ENCODE measurements at regions not wholly inside any gene's neighbourhood (a gene's known extent, or its start where the extent isn't known, plus 50 kb on each side); places are given as distances from the start of the nearest gene placed in this dataset.

- intact Hi-C loops (cut with micrococcal nuclease): loop anchor here (5.0 kb wide), 1 partner anchor 51 kb away; no protein-coding TSS in a partner anchor
- H3K79me2 ChIP-seq (ENCODE audit: control insufficient read depth, insufficient read depth, low read length): no peaks in the 10 kb centered on the region
Observed at GRCh38 chr2:134146161-134146560, 107.7 kb upstream of the MGAT5 start.

GRCh38 chr2:134146620-134147019 is 107.3 kb upstream of the MGAT5 start:
- no peak overlapping the region for H2AFZ ChIP-seq (ENCODE audit: low read depth, low read length)
- ChIA-PET POLR2A (interaction anchor here (0.6 to 0.7 kb wide), 2 partner anchors 9 to 15 kb away, joined by 4 read pairs; no protein-coding TSS in a partner anchor), CTCF (ENCODE audit: low intra/inter-chr PET ratio) (no interaction called here)
- DNase-seq (ENCODE audit: extremely low read depth in 1 of 4, low spot score in 3 of 4) (no peak), ATAC-seq (no peak), FAIRE-seq (no peak)
- in situ Hi-C loops (cut with MboI): no loop called here
- H3K4me2 ChIP-seq (ENCODE audit: insufficient read depth, low read length): no peak overlapping the region
- H3K9ac ChIP-seq (ENCODE audit: insufficient read depth in 1 of 2, low read depth in 2 of 2, low read length in 2 of 2): no peak overlapping the region
- H3K27ac ChIP-seq (ENCODE audit: extremely low read depth, low read depth, low read length): no peak overlapping the region
- TF ChIP-seq NR4A1 (CRISPR knock-in tag; IDR thresholded peaks at IDR 0.05) (no peak), NR4A1 (tag; IDR thresholded peaks at IDR 0.05) (no peak), KAT2B (IDR thresholded peaks at IDR 0.05; ENCODE audit: low read depth, low read length) (no peak), CBX8 (IDR thresholded peaks at IDR 0.05; ENCODE audit: borderline replicate concordance, extremely low read depth, low read depth, low read length, poor library complexity, severe bottlenecking) (no peak), HMGN3 (IDR thresholded peaks at IDR 0.05; ENCODE audit: borderline replicate concordance, extremely low read depth, insufficient read length, low read depth, low read length) (no peak), ZBTB7A (IDR thresholded peaks at IDR 0.05; ENCODE audit: borderline replicate concordance, control insufficient read depth, low read depth, low read length) (no peak)
- intact Hi-C loops (cut with micrococcal nuclease): loop anchor here (5.0 kb wide), 1 partner anchor 51 kb away; no protein-coding TSS in a partner anchor
- H3K79me2 ChIP-seq (ENCODE audit: control insufficient read depth, insufficient read depth, low read length): no peaks in the 10 kb centered on the region
- H3K36me3 ChIP-seq (ENCODE audit: control insufficient read depth, insufficient read depth, low read length): no peaks in the 10 kb centered on the region
- WGBS (ENCODE audit: insufficient coverage, low coverage, missing lambda C conversion rate): 81% methylated on average over 5 of the region's 5 CpGs
- no peaks in the 10 kb centered on the region for H3K9me1 ChIP-seq (ENCODE audit: control insufficient read depth, insufficient read depth, low read length)
- peaks cover 18 to 21% of the 10 kb centered on the region in 2 experiments for H3K4me1 ChIP-seq (replicated peaks in 1 of 2; ENCODE audit: control insufficient read depth in 2 of 2, insufficient read depth in 2 of 2, low read length in 2 of 2)
- no peaks in the 10 kb centered on the region for H3K27me3 ChIP-seq (ENCODE audit: control insufficient read depth in 2 of 2, insufficient read depth in 2 of 2, low read length in 2 of 2)
- no TSS peak for BruUV-seq (replicated peaks)
- no peaks in the 10 kb centered on the region for H4K20me1 ChIP-seq (replicated peaks; ENCODE audit: control insufficient read depth, insufficient read depth, low read length)
- no peaks in the 10 kb centered on the region for H3K9me3 ChIP-seq (replicated peaks; ENCODE audit: control insufficient read depth, insufficient read depth, low read depth, low read length)
- H3K4me3 ChIP-seq: no peak overlapping the region

More at GRCh38 chr2:134146161-134146560, 107.7 kb upstream of the MGAT5 start:
- Histone ChIP-seq H3K9ac (ENCODE audit: insufficient read depth in 1 of 2, low read depth in 2 of 2, low read length in 2 of 2) (no peak overlapping the region), H3K27me3 (ENCODE audit: control insufficient read depth in 2 of 2, insufficient read depth in 2 of 2, low read length in 2 of 2) (no peaks in the 10 kb centered on the region), H3K4me3 (no peak overlapping the region), H3K9me3 (replicated peaks; ENCODE audit: control insufficient read depth, insufficient read depth, low read depth, low read length) (no peaks in the 10 kb centered on the region), H3K27ac (ENCODE audit: extremely low read depth, low read depth, low read length) (no peak overlapping the region), H4K20me1 (replicated peaks; ENCODE audit: control insufficient read depth, insufficient read depth, low read length) (no peaks in the 10 kb centered on the region), H2AFZ (ENCODE audit: low read depth, low read length) (no peak overlapping the region), H3K4me1 (replicated peaks in 1 of 2; ENCODE audit: control insufficient read depth in 2 of 2, insufficient read depth in 2 of 2, low read length in 2 of 2) (peaks cover 14 to 21% of the 10 kb centered on the region in 2 experiments), H3K9me1 (ENCODE audit: control insufficient read depth, insufficient read depth, low read length) (no peaks in the 10 kb centered on the region), H3K36me3 (ENCODE audit: control insufficient read depth, insufficient read depth, low read length) (no peaks in the 10 kb centered on the region), H3K4me2 (ENCODE audit: insufficient read depth, low read length) (no peak overlapping the region)
- DNase-seq (ENCODE audit: extremely low read depth in 1 of 4, low spot score in 3 of 4): no peak
- in situ Hi-C loops (cut with MboI): no loop called here
- 44% methylated on average over 3 of the region's 3 CpGs for WGBS (ENCODE audit: insufficient coverage, low coverage, missing lambda C conversion rate)
- no peak for FAIRE-seq
- ChIA-PET POLR2A (interaction anchor here (0.6 kb wide), 1 partner anchor 15 kb away, joined by 4 read pairs; no protein-coding TSS in a partner anchor), CTCF (ENCODE audit: low intra/inter-chr PET ratio) (no interaction called here)
- no peak for ATAC-seq
- no peak for TF ChIP-seq RFX5 (IDR thresholded peaks at IDR 0.05; ENCODE audit: low read depth, low read length)
- no peak for TF ChIP-seq BMI1 (IDR thresholded peaks at IDR 0.05; ENCODE audit: low read length)
- TF ChIP-seq KAT2B (IDR thresholded peaks at IDR 0.05; ENCODE audit: low read depth, low read length): no peak
- TF ChIP-seq PRPF4 (IDR thresholded peaks at IDR 0.05; ENCODE audit: insufficient read depth, low read depth, low read length, poor library complexity, severe bottlenecking): no peak
- no peak for TF ChIP-seq SMARCA5 (IDR thresholded peaks at IDR 0.05)
- BruUV-seq (replicated peaks): no TSS peak
